HFFc6 (cell line): ENCODE measurements at regions not wholly inside any gene's neighbourhood (a gene's known extent, or its start where the extent isn't known, plus 50 kb on each side); places are given as distances from the start of the nearest gene placed in this dataset.
"Not testable (repeated sequence)": the region's sequence is repeated elsewhere in the genome, so short reads cannot be mapped to it uniquely, and the experiment has no call there.

ENCODE experiments used
- DNase-seq: peaks from one replicate; pipeline ENCODE4 v3.0.0-alpha.2; 2018
- H3K27ac Mint-ChIP-seq: 2 replicates; pipeline ENCODE4 v1.8.0; 2020; ENCODE audit warnings: mild to moderate bottlenecking, mixed read lengths
- H3K27me3 Mint-ChIP-seq: 2 replicates; pipeline ENCODE4 v1.8.0; 2021; ENCODE audit warnings: mild to moderate bottlenecking, moderate library complexity, mixed read lengths; ENCODE audit not compliant: insufficient read depth
- H3K36me3 Mint-ChIP-seq: 2 replicates; pipeline ENCODE4 v1.8.0; 2021; ENCODE audit warnings: low read depth, mixed read lengths
- H3K4me1 Mint-ChIP-seq: 2 replicates; pipeline ENCODE4 v1.8.0; 2020; ENCODE audit warnings: low read depth, mixed read lengths
- H3K4me3 Mint-ChIP-seq: 2 replicates; pipeline ENCODE4 v1.8.0; 2020; ENCODE audit warnings: mild to moderate bottlenecking, moderate library complexity, mixed read lengths
- H3K9me3 Mint-ChIP-seq: 2 replicates; pipeline ENCODE4 v1.8.0; 2020; ENCODE audit warnings: mild to moderate bottlenecking, mixed read lengths
- TF ChIP-seq, protein P1 (sequence below): fragments of 200-600 bp; sonication (generic); IDR thresholded peaks from 2 replicates; pipeline ENCODE4 v1.5.0; 2021; ENCODE audit warnings: antibody characterized with exemption, mild to moderate bottlenecking

DNA sequence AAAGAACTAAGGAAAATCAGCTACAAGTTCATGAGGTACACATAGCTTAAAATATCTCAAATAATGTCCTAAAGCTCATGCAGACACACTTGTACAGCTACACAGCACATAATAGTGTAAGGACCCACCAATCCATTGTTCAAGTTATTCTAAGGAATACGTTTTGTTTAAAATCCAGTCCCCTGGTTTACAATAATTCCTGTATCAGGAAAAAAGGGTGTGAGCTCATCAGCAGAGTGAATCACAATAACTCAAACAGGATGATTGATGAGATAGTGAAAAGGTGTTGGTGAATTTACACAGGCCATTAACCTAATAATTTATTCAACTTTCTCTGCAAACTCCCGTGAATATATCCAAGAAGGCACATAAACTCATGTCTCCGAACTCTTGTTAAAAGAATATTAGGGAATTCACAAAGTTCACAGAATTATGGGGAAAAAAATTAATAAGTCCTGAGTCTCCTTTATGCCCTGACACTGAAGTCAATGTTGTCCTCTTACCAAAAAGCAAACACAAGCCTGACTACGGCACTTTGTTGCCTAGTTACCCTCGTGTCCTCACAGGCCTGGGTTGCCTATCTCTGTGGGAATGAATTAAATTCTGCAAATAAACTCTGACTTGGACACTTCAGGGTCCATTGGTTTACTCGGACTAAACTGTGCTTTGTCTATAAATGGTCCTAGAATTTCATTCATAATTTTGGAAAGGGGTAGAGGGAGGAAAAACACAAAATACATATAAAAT lies 142.8 kb upstream of the PDE4D start:
- no peaks in the 10 kb centered on the region for H3K27me3 Mint-ChIP-seq
- no peaks in the 10 kb centered on the region; the same call in 1 of the 2 replicates for H3K9me3 Mint-ChIP-seq
- no peaks in the 10 kb centered on the region for H3K36me3 Mint-ChIP-seq
- H3K4me1 Mint-ChIP-seq, result no peaks in the 10 kb centered on the region
- no peak overlapping the region for H3K4me3 Mint-ChIP-seq
- TF ChIP-seq, protein P1, sequence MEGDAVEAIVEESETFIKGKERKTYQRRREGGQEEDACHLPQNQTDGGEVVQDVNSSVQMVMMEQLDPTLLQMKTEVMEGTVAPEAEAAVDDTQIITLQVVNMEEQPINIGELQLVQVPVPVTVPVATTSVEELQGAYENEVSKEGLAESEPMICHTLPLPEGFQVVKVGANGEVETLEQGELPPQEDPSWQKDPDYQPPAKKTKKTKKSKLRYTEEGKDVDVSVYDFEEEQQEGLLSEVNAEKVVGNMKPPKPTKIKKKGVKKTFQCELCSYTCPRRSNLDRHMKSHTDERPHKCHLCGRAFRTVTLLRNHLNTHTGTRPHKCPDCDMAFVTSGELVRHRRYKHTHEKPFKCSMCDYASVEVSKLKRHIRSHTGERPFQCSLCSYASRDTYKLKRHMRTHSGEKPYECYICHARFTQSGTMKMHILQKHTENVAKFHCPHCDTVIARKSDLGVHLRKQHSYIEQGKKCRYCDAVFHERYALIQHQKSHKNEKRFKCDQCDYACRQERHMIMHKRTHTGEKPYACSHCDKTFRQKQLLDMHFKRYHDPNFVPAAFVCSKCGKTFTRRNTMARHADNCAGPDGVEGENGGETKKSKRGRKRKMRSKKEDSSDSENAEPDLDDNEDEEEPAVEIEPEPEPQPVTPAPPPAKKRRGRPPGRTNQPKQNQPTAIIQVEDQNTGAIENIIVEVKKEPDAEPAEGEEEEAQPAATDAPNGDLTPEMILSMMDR, result no peak
- no peak for DNase-seq
- no peak overlapping the region for H3K27ac Mint-ChIP-seq

DNA sequence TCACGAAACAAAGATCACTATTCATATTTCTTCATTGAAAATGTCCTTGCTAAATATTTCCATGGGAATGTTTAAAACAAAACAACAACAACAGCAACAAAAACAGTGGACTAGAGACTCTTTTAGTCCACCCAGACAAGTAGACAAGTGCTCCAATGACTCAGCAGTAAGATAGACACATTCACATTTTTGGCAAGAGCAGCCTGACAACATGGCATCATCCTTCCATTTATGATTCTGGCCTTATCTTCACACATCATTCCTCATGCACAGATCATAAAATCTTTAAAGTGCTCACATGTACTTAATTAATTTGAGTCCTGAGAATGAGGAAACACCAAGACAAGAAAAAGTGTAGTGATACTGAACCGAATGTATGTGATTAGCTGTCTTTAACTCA lies 132.6 kb upstream of the PDE4D start:
- no peaks in the 10 kb centered on the region for H3K36me3 Mint-ChIP-seq
- peak; percentile 12 for DNase-seq
- H3K4me1 Mint-ChIP-seq, result no peaks in the 10 kb centered on the region
- H3K27ac Mint-ChIP-seq, result no peak overlapping the region
- no peaks in the 10 kb centered on the region; the same call in 1 of the 2 replicates for H3K27me3 Mint-ChIP-seq
- H3K9me3 Mint-ChIP-seq, result peaks cover 4% of the 10 kb centered on the region; the same call in 1 of the 2 replicates
- TF ChIP-seq, protein P1, result no peak
- H3K4me3 Mint-ChIP-seq, result no peak overlapping the region

DNA sequence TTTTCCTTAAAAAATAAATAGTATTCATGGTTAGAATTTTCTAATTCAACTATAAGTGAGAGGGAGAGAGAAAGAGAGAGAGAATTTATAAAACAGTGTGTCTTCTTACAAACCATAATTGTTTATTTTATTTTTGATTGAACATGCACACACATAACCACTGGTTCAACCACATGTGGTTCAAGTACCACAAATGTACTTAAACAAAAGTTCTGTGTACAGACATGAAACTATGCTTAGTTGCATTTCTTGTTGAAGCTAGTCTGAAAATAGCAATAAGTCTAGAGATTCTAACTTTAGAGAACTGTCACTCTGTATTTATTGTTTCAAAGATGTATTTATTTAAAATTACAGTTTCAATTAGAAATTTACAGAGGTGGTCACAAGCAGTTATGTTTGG lies 130.6 kb upstream of the PDE4D start:
- Mint-ChIP-seq H3K36me3 (no peaks in the 10 kb centered on the region), H3K4me1 (no peaks in the 10 kb centered on the region), H3K9me3 (peaks cover under 1% of the 10 kb centered on the region; the same call in 1 of the 2 replicates), H3K27me3 (no peaks in the 10 kb centered on the region), H3K27ac (no peak overlapping the region), H3K4me3 (no peak overlapping the region)
- TF ChIP-seq, protein P1, result no peak
- no peak for DNase-seq

DNA sequence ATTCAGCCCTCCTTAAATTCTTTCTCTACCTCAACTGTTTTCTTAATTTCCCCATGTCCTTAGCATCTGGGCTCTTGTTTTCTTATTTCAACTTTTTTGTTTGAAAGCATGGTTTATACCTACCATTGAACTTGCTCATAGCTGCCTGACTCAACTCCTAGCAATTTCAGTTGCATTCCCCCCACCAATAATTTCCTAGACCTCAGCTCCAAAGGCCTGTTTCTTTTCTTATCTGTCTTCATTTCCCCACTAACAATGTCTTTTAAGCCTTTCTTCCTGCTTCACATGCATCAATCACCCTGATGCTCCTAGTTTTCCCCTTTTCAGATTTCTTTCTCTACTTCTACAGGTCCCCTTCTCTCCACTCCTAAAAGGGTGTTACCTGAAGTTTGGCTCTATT lies 129.7 kb upstream of the PDE4D start:
- H3K9me3 Mint-ChIP-seq, result no peaks in the 10 kb centered on the region
- no peak overlapping the region for H3K27ac Mint-ChIP-seq
- no peaks in the 10 kb centered on the region for H3K27me3 Mint-ChIP-seq
- no peaks in the 10 kb centered on the region for H3K36me3 Mint-ChIP-seq
- no peaks in the 10 kb centered on the region for H3K4me1 Mint-ChIP-seq
- DNase-seq, result no peak
- H3K4me3 Mint-ChIP-seq, result no peak overlapping the region
- TF ChIP-seq, protein P1, result no peak

DNA sequence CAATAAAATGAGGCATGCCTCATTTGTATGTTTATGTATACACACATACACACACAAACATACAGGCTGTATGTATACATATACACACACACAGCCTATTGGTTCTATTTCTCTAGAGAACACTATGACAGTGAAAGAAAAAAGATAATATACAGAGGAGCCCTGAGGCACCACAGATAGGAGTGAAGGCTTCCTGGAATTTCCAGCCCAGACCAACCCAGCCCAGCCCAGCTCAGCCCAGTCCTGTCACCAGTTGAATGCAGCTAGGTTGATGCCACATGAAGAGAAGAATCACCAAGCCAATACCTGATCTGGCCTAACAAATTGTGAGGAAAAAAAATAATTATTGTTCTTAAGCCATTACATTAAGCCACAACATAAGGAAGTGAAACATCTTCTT lies 126.9 kb upstream of the PDE4D start:
- H3K4me3 Mint-ChIP-seq, result no peak overlapping the region
- H3K4me1 Mint-ChIP-seq, result no peaks in the 10 kb centered on the region
- H3K27me3 Mint-ChIP-seq, result no peaks in the 10 kb centered on the region
- no peak for DNase-seq
- H3K36me3 Mint-ChIP-seq, result no peaks in the 10 kb centered on the region
- no peak overlapping the region for H3K27ac Mint-ChIP-seq
- TF ChIP-seq, protein P1, result no peak
- peaks cover 4% of the 10 kb centered on the region; the same call in 1 of the 2 replicates for H3K9me3 Mint-ChIP-seq

DNA sequence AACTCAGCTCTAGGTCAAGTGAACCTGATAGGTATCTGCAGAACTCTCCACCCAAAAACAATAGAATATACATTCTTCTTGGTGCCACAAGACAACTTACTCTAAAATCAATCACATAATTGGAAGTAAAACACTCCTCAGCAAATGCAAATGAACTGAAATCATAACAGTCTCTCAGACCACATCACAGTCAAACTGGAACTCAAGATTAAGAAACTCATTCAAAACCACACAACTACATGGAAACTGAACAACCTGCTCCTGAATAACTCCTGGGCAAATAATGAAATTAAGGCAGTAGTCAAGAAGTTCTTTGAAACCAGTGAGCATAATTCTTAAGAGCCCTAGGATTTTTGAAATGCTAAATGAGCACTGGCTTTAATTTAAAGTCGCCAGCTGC lies 125.4 kb upstream of the PDE4D start:
- not testable (repeated sequence) for H3K4me1 Mint-ChIP-seq, H3K4me3 Mint-ChIP-seq, DNase-seq, H3K27ac Mint-ChIP-seq, H3K9me3 Mint-ChIP-seq, H3K36me3 Mint-ChIP-seq, H3K27me3 Mint-ChIP-seq
